Mesenchymal stem cell (in vitro differentiated cells and primary cell): ENCODE measurements at regions not wholly inside any gene's neighbourhood (a gene's known extent, or its start where the extent isn't known, plus 50 kb on each side); places are given as distances from the start of the nearest gene placed in this dataset.

Source experiments
- DNase-seq: peaks from one replicate; pipeline ENCODE4 v3.0.0-alpha.2; 2013
- H2AFZ ChIP-seq: one replicate; pipeline ENCODE4 v1.6.1; 2013; ENCODE audit warnings: low read depth, mild to moderate bottlenecking, control low read depth, inconsistent platforms, low read length, moderate library complexity
- H2AK5ac ChIP-seq: 2 replicates; pipeline ENCODE4 v1.6.1; 2013; ENCODE audit warnings: low read length, moderate library complexity, mild to moderate bottlenecking, inconsistent platforms; ENCODE audit not compliant: severe bottlenecking
- H2BK120ac ChIP-seq: one replicate; pipeline ENCODE4 v1.6.1; 2013; ENCODE audit warnings: low read depth, mild to moderate bottlenecking, inconsistent platforms, low read length, moderate library complexity
- H2BK12ac ChIP-seq, 2 experiments: one replicate each; pipeline ENCODE4 v1.6.1; 2013; ENCODE audit warnings: inconsistent platforms in 2 of 2, low read length in 2 of 2, mild to moderate bottlenecking in 2 of 2, moderate library complexity in 2 of 2, control low read depth in 1 of 2
- H2BK15ac ChIP-seq: one replicate; pipeline ENCODE4 v1.6.1; 2013; ENCODE audit warnings: mild to moderate bottlenecking, low read depth, inconsistent platforms; ENCODE audit not compliant: poor library complexity, severe bottlenecking
- H2BK5ac ChIP-seq: 2 replicates; pipeline ENCODE4 v1.6.1; 2013; ENCODE audit warnings: low read depth, mild to moderate bottlenecking, low read length, control low read depth, inconsistent platforms; ENCODE audit not compliant: poor library complexity, severe bottlenecking
- H3K14ac ChIP-seq, 2 experiments: one replicate each; pipeline ENCODE4 v1.6.1; 2013; ENCODE audit warnings: inconsistent platforms in 2 of 2, low read length in 2 of 2, control low read depth in 1 of 2, mild to moderate bottlenecking in 1 of 2, moderate library complexity in 1 of 2
- H3K18ac ChIP-seq, 2 experiments: one replicate each; pipeline ENCODE4 v1.6.1; 2013; ENCODE audit warnings: inconsistent platforms in 2 of 2, low read length in 2 of 2, control low read depth in 1 of 2, low read depth in 1 of 2, mild to moderate bottlenecking in 1 of 2
- H3K23ac ChIP-seq, 2 experiments: one replicate each; pipeline ENCODE4 v1.6.1; 2013; ENCODE audit warnings: inconsistent platforms in 2 of 2, low read length in 2 of 2, mild to moderate bottlenecking in 2 of 2, moderate library complexity in 2 of 2, control low read depth in 1 of 2
- H3K27ac ChIP-seq: 2 replicates; pipeline ENCODE4 v1.5.1; 2013; ENCODE audit warnings: mild to moderate bottlenecking, moderate library complexity, low read length, control low read depth, inconsistent platforms; ENCODE audit not compliant: poor library complexity, severe bottlenecking
- H3K27me3 ChIP-seq, 2 experiments: 2 replicates each; pipeline versions ENCODE4 v1.6.1 to v1.7.0; 2013; ENCODE audit warnings: low read length in 2 of 2, mild to moderate bottlenecking in 2 of 2, moderate library complexity in 2 of 2, control low read depth in 1 of 2, inconsistent platforms in 1 of 2; ENCODE audit not compliant: control insufficient read depth in 1 of 2, insufficient read depth in 1 of 2
- H3K36me3 ChIP-seq, 2 experiments: 2 replicates each; pipeline versions ENCODE4 v1.6.1 to v1.7.0; 2013; ENCODE audit warnings: low read length in 2 of 2, control low read depth in 1 of 2, inconsistent platforms in 1 of 2, low read depth in 1 of 2, mild to moderate bottlenecking in 1 of 2; ENCODE audit not compliant: insufficient read depth in 2 of 2, control insufficient read depth in 1 of 2
- H3K4ac ChIP-seq, 2 experiments: one replicate each; pipeline ENCODE4 v1.6.1; 2013; ENCODE audit warnings: inconsistent platforms in 2 of 2, low read length in 2 of 2, mild to moderate bottlenecking in 2 of 2, moderate library complexity in 2 of 2, control low read depth in 1 of 2, low read depth in 1 of 2
- H3K4me1 ChIP-seq: 2 replicates; pipeline ENCODE4 v1.6.1; 2013; ENCODE audit warnings: low read depth, low read length, control low read depth; ENCODE audit not compliant: control insufficient read depth, insufficient read depth
- H3K4me2 ChIP-seq: 2 replicates; pipeline ENCODE4 v1.6.1; 2013; ENCODE audit warnings: low read length, mild to moderate bottlenecking, inconsistent platforms; ENCODE audit not compliant: poor library complexity, severe bottlenecking
- H3K4me3 ChIP-seq, 2 experiments: 2 replicates each; pipeline versions ENCODE4 v1.5.1 to v1.7.0; 2013; ENCODE audit warnings: low read length in 2 of 2, mild to moderate bottlenecking in 2 of 2, control low read depth in 1 of 2, low read depth in 1 of 2; ENCODE audit not compliant: insufficient read depth in 1 of 2
- H3K79me1 ChIP-seq: replicated peaks from 2 replicates; pipeline ENCODE4 v1.6.1; 2013; ENCODE audit warnings: mild to moderate bottlenecking, control low read depth, low read length, inconsistent platforms; ENCODE audit not compliant: poor library complexity, severe bottlenecking
- H3K9ac ChIP-seq: 2 replicates; pipeline ENCODE4 v1.7.0; 2013; ENCODE audit warnings: mild to moderate bottlenecking, low read length, moderate library complexity
- H3K9me3 ChIP-seq: 2 replicates; pipeline ENCODE4 v1.7.0; 2013; ENCODE audit warnings: mild to moderate bottlenecking, low read length; ENCODE audit not compliant: control insufficient read depth
- H4K8ac ChIP-seq: one replicate; pipeline ENCODE4 v1.6.1; 2013; ENCODE audit warnings: inconsistent platforms, mild to moderate bottlenecking, low read length, moderate library complexity
- H4K91ac ChIP-seq: one replicate; pipeline ENCODE4 v1.6.1; 2013; ENCODE audit warnings: mild to moderate bottlenecking, low read length, inconsistent platforms
- WGBS: methylation state at CpG from one replicate; pipeline ENCODE4 v1.1.7; 2013; ENCODE audit warnings: mixed read lengths; 5-methylcytosine and 5-hydroxymethylcytosine counted together

DNA sequence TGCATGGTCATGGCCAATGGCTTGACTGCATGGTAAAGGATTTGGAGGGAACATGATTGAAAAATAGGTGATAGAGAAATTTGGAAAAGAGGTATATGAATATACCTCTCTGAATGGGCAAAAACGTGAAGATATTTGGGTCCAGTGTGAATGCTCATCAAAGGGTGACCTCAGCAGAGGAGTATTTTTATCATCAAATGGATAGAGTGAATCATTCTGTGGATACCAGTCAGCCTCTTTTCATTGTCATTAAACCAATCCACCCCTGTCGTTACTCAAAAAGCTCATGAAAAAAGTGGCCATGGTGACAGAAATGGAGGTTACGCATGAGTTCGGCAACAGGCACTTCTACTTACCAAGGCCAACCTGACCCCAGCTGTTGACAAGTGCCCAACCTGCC, 1074.7 kb downstream of the TSN start:
- Histone ChIP-seq H3K36me3 (no peaks in the 10 kb centered on the region), H3K9me3 (peaks cover 14% of the 10 kb centered on the region), H3K14ac (no peak overlapping the region), H3K4ac (no peak overlapping the region), H3K79me1 (no peaks in the 10 kb centered on the region), H2AFZ (no peak overlapping the region), H2BK15ac (no peak overlapping the region), H3K18ac (no peak overlapping the region), H3K27me3 (no peaks in the 10 kb centered on the region), H3K4me3 (no peak overlapping the region), H2AK5ac (no peak overlapping the region), H3K4me1 (no peaks in the 10 kb centered on the region), H3K4me2 (no peak overlapping the region), H4K91ac (no peak overlapping the region), H2BK120ac (no peak overlapping the region), H4K8ac (no peak overlapping the region), H3K9ac (no peak overlapping the region), H3K27ac (no peak overlapping the region), H3K23ac (no peak overlapping the region), H2BK12ac (no peak overlapping the region), H2BK5ac (no peak overlapping the region)
- WGBS = 74% methylated on average over 4 of the region's 4 CpGs
- no peak for DNase-seq

GRCh38 chr2:122831649-122832048, 1076.2 kb downstream of the TSN start:
- H2BK120ac ChIP-seq = no peak overlapping the region
- no peak overlapping the region for H3K23ac ChIP-seq
- no peaks in the 10 kb centered on the region for H3K36me3 ChIP-seq
- no peak overlapping the region for H3K4me3 ChIP-seq
- H3K27me3 ChIP-seq = no peaks in the 10 kb centered on the region
- no peaks in the 10 kb centered on the region for H3K79me1 ChIP-seq
- no peak overlapping the region for H3K4ac ChIP-seq
- no peak overlapping the region for H2AK5ac ChIP-seq
- peak; percentile 3 for DNase-seq
- no peak overlapping the region for H2BK12ac ChIP-seq
- no peak overlapping the region for H4K8ac ChIP-seq
- H3K18ac ChIP-seq = no peak overlapping the region
- no peak overlapping the region for H2BK15ac ChIP-seq
- H4K91ac ChIP-seq = no peak overlapping the region
- no peak overlapping the region for H3K4me2 ChIP-seq
- H3K9me3 ChIP-seq = peaks cover 10% of the 10 kb centered on the region
- no peak overlapping the region for H3K27ac ChIP-seq
- 60% methylated on average over 1 of the region's 2 CpGs for WGBS
- no peak overlapping the region for H2AFZ ChIP-seq
- no peak overlapping the region for H3K9ac ChIP-seq
- no peak overlapping the region for H2BK5ac ChIP-seq
- H3K4me1 ChIP-seq = no peaks in the 10 kb centered on the region
- H3K14ac ChIP-seq = no peak overlapping the region

- Histone ChIP-seq H4K91ac (no peak overlapping the region), H3K4ac (no peak overlapping the region), H3K23ac (no peak overlapping the region), H3K14ac (no peak overlapping the region), H3K27ac (no peak overlapping the region), H3K9me3 (no peaks in the 10 kb centered on the region), H3K18ac (no peak overlapping the region), H2BK12ac (no peak overlapping the region), H2AK5ac (no peak overlapping the region), H2BK15ac (no peak overlapping the region), H2BK5ac (no peak overlapping the region), H2BK120ac (no peak overlapping the region), H4K8ac (no peak overlapping the region), H3K27me3 (no peaks in the 10 kb centered on the region), H3K4me1 (no peaks in the 10 kb centered on the region), H3K4me3 (no peak overlapping the region), H3K36me3 (no peaks in the 10 kb centered on the region), H3K9ac (no peak overlapping the region), H2AFZ (no peak overlapping the region), H3K4me2 (no peak overlapping the region), H3K79me1 (no peaks in the 10 kb centered on the region)
- 71% methylated on average over 3 of the region's 3 CpGs for WGBS
- no peak for DNase-seq
These were observed 1088.1 kb downstream of the TSN start for GRCh38 chr2:122843503-122843902.

DNA sequence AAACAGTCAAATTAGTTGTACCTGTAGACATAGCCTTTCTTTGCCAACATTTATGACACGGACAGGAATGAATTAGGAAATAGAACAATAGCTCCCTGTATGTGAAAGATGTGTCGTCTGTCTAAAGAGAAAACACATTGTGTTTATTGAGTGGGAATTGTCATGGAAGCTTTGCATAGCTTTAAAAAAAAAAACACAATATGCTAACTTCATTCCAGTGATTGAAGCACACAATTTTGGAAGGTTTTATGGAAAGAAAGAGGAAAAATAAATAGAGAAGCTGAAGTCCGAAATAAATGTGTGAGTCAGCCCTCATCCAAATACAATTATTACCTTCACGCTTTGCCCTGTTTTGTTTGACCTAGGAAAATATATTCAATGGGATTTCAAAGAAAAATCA, 1095.7 kb downstream of the TSN start:
- no peak overlapping the region for H3K4ac ChIP-seq
- H3K4me1 ChIP-seq = no peaks in the 10 kb centered on the region
- no peak overlapping the region for H2AK5ac ChIP-seq
- H3K14ac ChIP-seq = no peak overlapping the region
- no peak overlapping the region for H2BK5ac ChIP-seq
- no peaks in the 10 kb centered on the region for H3K79me1 ChIP-seq
- H3K27me3 ChIP-seq = no peaks in the 10 kb centered on the region
- H3K9me3 ChIP-seq = no peaks in the 10 kb centered on the region
- no peak overlapping the region for H3K4me2 ChIP-seq
- WGBS = 100% methylated on average over 2 of the region's 4 CpGs
- no peak overlapping the region for H4K91ac ChIP-seq
- H2AFZ ChIP-seq = no peak overlapping the region
- no peak overlapping the region for H4K8ac ChIP-seq
- H2BK12ac ChIP-seq = no peak overlapping the region
- no peaks in the 10 kb centered on the region for H3K36me3 ChIP-seq
- H2BK15ac ChIP-seq = no peak overlapping the region
- H3K4me3 ChIP-seq = no peak overlapping the region
- no peak overlapping the region for H3K27ac ChIP-seq
- H3K23ac ChIP-seq = no peak overlapping the region
- no peak overlapping the region for H2BK120ac ChIP-seq
- no peak overlapping the region for H3K9ac ChIP-seq
- no peak for DNase-seq
- no peak overlapping the region for H3K18ac ChIP-seq
